Activated naive CD8-positive, alpha-beta T cell treated with anti-CD3 and anti-CD28 coated beads, Interleukin-2, amount 50 U/mL, for 24 hours (primary cell): ENCODE measurements at regions not wholly inside any gene's neighbourhood (a gene's known extent, or its start where the extent isn't known, plus 50 kb on each side); places are given as distances from the start of the nearest gene placed in this dataset.

Experiments
- ATAC-seq: fragments of 150-1000 bp; cut with Tn5 transposase; one replicate; pipeline ENCODE4 v1.10.0; 2021
- DNase-seq: peaks from one replicate; pipeline ENCODE4 v3.0.0; 2021
- H3K27ac Mint-ChIP-seq: one replicate; pipeline ENCODE4 v1.8.0; 2021; ENCODE audit warnings: mild to moderate bottlenecking, mixed read lengths
- H3K27me3 Mint-ChIP-seq: one replicate; pipeline ENCODE4 v1.8.0; 2021; ENCODE audit warnings: mixed read lengths
- H3K36me3 Mint-ChIP-seq: one replicate; pipeline ENCODE4 v1.8.0; 2021; ENCODE audit warnings: low read depth, mixed read lengths
- H3K4me1 Mint-ChIP-seq: one replicate; pipeline ENCODE4 v1.8.0; 2021; ENCODE audit warnings: mixed read lengths
- H3K4me3 Mint-ChIP-seq: one replicate; pipeline ENCODE4 v1.8.0; 2021; ENCODE audit warnings: mild to moderate bottlenecking, moderate library complexity, mixed read lengths
- H3K9me3 Mint-ChIP-seq: one replicate; pipeline ENCODE4 v1.8.0; 2021; ENCODE audit warnings: mixed read lengths

DNA sequence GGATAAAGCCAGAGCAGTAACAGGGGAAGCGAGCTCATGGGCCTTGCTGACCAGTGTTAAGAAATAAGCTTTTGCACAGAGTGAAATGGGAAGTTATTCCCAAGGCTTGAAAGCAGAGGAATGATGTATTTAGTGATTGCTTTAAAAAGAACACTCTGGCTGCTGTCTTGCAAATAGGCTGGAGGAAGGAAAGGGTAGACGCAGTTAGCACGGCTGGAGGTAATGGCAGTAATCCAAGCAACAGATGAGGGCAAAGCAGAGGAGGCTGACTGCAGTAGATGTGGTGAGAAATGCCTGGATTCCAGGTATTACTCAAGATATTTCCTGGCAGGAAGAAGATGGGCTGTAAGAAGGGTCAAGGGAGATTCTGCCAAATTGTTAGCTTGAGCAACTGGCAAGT is 1342.3 kb upstream of the AGA start:
- Mint-ChIP-seq H3K4me1 (no peaks in the 10 kb centered on the region), H3K9me3 (peaks cover 14% of the 10 kb centered on the region), H3K4me3 (no peak overlapping the region), H3K27me3 (no peaks in the 10 kb centered on the region), H3K27ac (no peak overlapping the region), H3K36me3 (no peaks in the 10 kb centered on the region)
- DNase-seq (no peak), ATAC-seq (no peak)

DNA sequence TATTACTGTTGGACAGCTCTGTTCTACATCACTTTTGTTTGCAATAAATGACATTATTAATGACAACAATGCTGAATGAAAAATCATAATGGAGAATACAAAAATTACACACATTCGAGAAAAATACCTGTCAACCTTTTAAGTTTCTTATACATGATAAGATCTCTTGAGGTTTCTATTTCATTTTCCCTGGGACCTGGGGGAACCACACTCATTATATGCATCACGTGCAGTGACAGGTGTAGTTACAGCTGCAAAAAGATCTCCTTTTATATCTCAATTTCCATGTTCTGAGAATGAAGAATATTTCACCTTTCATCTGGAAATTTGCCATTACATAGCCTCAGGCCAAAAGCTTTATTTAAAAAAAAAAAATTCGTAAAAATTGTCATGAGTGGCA is 1347.0 kb upstream of the AGA start:
- Mint-ChIP-seq H3K27ac (no peak overlapping the region), H3K27me3 (no peaks in the 10 kb centered on the region), H3K36me3 (no peaks in the 10 kb centered on the region), H3K4me1 (no peaks in the 10 kb centered on the region), H3K4me3 (no peak overlapping the region), H3K9me3 (peaks cover 11% of the 10 kb centered on the region)
- no peak for ATAC-seq
- no peak for DNase-seq

- DNase-seq (no peak), ATAC-seq (no peak)
- Mint-ChIP-seq H3K36me3 (no peaks in the 10 kb centered on the region), H3K27ac (no peak overlapping the region), H3K4me1 (no peaks in the 10 kb centered on the region), H3K4me3 (no peak overlapping the region), H3K9me3 (peaks cover 8% of the 10 kb centered on the region), H3K27me3 (no peaks in the 10 kb centered on the region)
Measured at GRCh38 chr4:178799204-178799603, 1357.0 kb upstream of the AGA start.

DNA sequence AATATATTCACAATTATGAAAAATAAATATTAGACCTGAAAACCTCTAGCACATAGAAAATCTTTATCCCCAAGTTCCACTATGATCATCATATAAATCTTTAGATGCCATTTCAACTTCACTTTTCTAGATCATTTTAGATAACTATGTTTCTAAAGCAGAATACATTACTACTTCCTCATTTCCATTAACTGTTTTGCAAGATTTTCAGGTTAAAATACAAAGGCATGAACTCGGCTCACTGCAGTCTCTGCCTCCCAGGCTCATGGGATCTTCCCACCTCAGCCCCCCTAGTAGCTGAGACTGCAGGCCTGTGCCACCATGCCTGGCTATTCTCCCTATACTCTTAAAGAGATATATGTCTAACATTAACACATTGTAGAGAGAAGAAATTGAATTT is 1365.9 kb upstream of the AGA start:
- no peaks in the 10 kb centered on the region for H3K4me1 Mint-ChIP-seq
- no peak overlapping the region for H3K4me3 Mint-ChIP-seq
- ATAC-seq (no peak), DNase-seq (no peak)
- H3K9me3 Mint-ChIP-seq, result peaks cover 7% of the 10 kb centered on the region
- no peaks in the 10 kb centered on the region for H3K36me3 Mint-ChIP-seq
- no peaks in the 10 kb centered on the region for H3K27me3 Mint-ChIP-seq
- H3K27ac Mint-ChIP-seq, result no peak overlapping the region

DNA sequence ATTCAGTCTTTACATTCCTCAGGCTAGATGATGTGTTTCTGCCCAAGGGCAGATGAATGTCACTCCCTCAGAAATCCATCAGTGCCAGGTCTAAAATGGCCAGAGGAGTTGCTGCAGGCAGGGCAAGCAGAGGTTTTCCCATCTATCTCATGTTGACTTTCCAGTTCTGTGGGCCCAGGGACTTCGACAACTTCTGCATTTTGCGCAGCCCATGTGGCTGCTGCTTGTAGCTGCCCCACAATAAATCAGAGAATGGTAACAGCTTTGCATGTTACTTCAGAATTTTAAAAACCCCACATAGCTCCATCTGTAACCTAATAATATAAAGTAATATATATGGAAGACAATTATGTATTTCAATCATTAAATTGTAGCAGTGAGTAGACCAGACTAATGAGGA is 1367.7 kb upstream of the AGA start:
- Mint-ChIP-seq H3K36me3 (no peaks in the 10 kb centered on the region), H3K4me3 (no peak overlapping the region), H3K27me3 (no peaks in the 10 kb centered on the region)

GRCh38 chr4:178811356-178811755 is 1369.1 kb upstream of the AGA start:
- Mint-ChIP-seq H3K27ac (no peak overlapping the region), H3K9me3 (peaks cover 6% of the 10 kb centered on the region), H3K36me3 (no peaks in the 10 kb centered on the region), H3K4me1 (no peaks in the 10 kb centered on the region), H3K27me3 (no peaks in the 10 kb centered on the region), H3K4me3 (no peak overlapping the region)
- ATAC-seq (no peak), DNase-seq (no peak)

More for the DNA sequence above, 1367.7 kb upstream of the AGA start:
- peaks cover 4% of the 10 kb centered on the region for H3K9me3 Mint-ChIP-seq
- no peak for DNase-seq
- no peak for ATAC-seq
- no peak overlapping the region for H3K27ac Mint-ChIP-seq
- H3K4me1 Mint-ChIP-seq, result no peaks in the 10 kb centered on the region

DNA sequence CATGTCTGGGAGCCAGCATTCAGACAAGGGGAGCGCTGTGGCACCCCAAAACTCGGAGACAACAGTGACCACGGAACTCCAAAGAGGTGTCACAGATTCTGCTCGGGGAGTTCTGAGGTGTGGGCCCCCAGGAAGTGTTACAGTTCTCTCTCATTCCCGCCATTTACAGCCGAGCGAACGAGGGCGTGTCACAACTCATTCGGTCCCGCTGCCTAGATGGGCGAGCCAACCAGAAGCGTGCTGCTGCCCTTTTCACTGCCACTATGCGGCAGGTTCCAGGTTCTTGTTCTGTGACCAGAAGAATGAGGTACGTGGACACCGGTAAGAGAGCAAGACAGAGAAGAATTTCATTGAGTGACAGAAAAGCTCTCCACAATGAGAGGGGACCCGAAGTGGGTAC is 1370.6 kb upstream of the AGA start:
- no peak overlapping the region for H3K27ac Mint-ChIP-seq

GRCh38 chr4:178814908-178815307 is 1372.7 kb upstream of the AGA start:
- no peak for DNase-seq
- peaks cover 6% of the 10 kb centered on the region for H3K9me3 Mint-ChIP-seq
- H3K27ac Mint-ChIP-seq, result no peak overlapping the region
- H3K4me3 Mint-ChIP-seq, result no peak overlapping the region
- H3K4me1 Mint-ChIP-seq, result no peaks in the 10 kb centered on the region
- H3K27me3 Mint-ChIP-seq, result no peaks in the 10 kb centered on the region
- no peak for ATAC-seq
- H3K36me3 Mint-ChIP-seq, result no peaks in the 10 kb centered on the region

More for the DNA sequence above, 1370.6 kb upstream of the AGA start:
- Mint-ChIP-seq H3K27me3 (no peaks in the 10 kb centered on the region), H3K4me3 (no peak overlapping the region), H3K9me3 (peaks cover 6% of the 10 kb centered on the region), H3K4me1 (no peaks in the 10 kb centered on the region), H3K36me3 (no peaks in the 10 kb centered on the region)
- DNase-seq (no peak), ATAC-seq (no peak)

- Mint-ChIP-seq H3K27ac (no peak overlapping the region), H3K4me1 (no peaks in the 10 kb centered on the region), H3K9me3 (peaks cover 13% of the 10 kb centered on the region), H3K4me3 (no peak overlapping the region), H3K27me3 (no peaks in the 10 kb centered on the region), H3K36me3 (no peaks in the 10 kb centered on the region)
- no peak for DNase-seq
- ATAC-seq, result no peak
Measured at GRCh38 chr4:178823673-178824295, 1381.5 kb upstream of the AGA start.

- Mint-ChIP-seq H3K36me3 (no peaks in the 10 kb centered on the region), H3K27me3 (no peaks in the 10 kb centered on the region), H3K27ac (no peak overlapping the region), H3K4me3 (no peak overlapping the region), H3K9me3 (peaks cover 9% of the 10 kb centered on the region), H3K4me1 (no peaks in the 10 kb centered on the region)
- ATAC-seq (no peak), DNase-seq (no peak)
Measured at GRCh38 chr4:178836865-178837264, 1394.6 kb upstream of the AGA start.

DNA sequence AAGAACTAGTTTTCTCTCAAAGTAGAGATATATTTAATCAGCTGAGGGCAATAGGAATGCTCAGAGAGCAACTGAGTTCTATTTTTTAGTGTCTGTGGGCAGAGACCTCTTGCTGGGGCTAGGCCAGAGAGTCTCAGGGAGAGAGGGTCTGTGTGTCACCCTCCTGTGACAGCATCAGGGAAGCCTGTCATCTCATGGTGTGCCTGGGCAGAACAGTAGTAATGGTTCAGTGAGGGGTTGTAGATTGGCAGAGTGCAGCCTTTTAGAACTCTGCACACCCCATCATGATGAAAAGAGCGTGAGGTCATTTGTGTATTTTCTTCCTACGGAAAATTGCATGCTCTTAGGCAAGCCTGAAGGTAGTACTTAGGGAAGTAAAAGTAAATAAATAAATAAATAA is 1396.5 kb upstream of the AGA start:
- no peak overlapping the region for H3K27ac Mint-ChIP-seq
- no peak for ATAC-seq

DNA sequence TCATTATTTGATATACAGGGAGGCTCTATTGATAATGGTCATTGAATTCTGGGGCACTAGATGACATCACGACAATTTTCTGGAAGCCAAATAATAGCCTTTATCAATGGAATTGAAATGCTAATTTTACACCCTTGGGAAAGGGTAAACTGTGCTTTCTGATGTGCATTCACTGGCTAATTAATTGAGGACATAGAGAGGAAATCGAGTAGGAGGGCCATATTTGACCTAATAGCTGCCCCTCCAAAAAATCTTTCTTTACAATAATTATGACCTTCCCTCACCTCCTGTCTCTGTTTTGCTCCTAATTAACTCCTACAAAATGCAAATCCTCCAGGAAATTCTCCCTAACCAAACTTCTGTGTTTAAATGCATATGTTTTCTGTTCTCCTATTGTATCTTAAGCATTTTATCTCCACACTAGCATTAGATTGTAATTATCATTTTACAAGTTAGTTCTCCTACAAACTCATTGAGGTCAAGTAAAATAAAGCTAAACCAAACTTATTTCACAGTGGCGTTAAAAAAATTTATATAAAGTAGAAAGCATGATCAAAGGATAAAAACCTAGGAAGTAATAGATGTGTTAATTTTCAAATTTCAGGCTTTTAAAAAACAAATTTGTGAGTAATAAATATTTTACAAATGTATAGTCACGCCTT is 1414.0 kb upstream of the AGA start:
- H3K9me3 Mint-ChIP-seq, result no peaks in the 10 kb centered on the region
- ATAC-seq (no peak), DNase-seq (no peak)
- no peaks in the 10 kb centered on the region for H3K4me1 Mint-ChIP-seq
- no peak overlapping the region for H3K4me3 Mint-ChIP-seq
- no peaks in the 10 kb centered on the region for H3K36me3 Mint-ChIP-seq
- H3K27me3 Mint-ChIP-seq, result no peaks in the 10 kb centered on the region
- H3K27ac Mint-ChIP-seq, result no peak overlapping the region

More for the DNA sequence above, 1396.5 kb upstream of the AGA start:
- peaks cover 12% of the 10 kb centered on the region for H3K9me3 Mint-ChIP-seq
- no peak for DNase-seq
- H3K36me3 Mint-ChIP-seq, result no peaks in the 10 kb centered on the region
- H3K4me1 Mint-ChIP-seq, result no peaks in the 10 kb centered on the region
- no peak overlapping the region for H3K4me3 Mint-ChIP-seq
- H3K27me3 Mint-ChIP-seq, result no peaks in the 10 kb centered on the region

DNA sequence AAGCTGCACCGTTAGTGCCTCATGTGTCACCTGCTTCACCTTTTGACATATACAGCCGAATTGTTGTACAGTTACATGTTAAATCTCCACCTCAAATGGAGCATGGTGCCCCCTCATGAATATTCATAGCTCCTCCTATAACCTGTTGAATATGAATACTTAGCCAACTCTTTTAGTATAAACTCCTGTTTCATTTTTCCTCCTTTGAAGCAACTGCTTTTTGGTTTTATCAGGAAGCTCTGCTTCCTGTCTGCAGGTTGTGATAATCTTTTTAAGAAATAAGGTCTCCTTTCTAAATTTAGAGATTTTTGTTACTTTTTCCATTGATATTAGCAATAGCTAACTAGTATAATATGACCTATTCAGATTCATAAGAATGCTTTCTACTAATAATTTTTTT is 1429.2 kb upstream of the AGA start:
- DNase-seq, result no peak
- H3K4me1 Mint-ChIP-seq, result no peaks in the 10 kb centered on the region
- H3K27me3 Mint-ChIP-seq, result no peaks in the 10 kb centered on the region
- no peaks in the 10 kb centered on the region for H3K9me3 Mint-ChIP-seq
- no peaks in the 10 kb centered on the region for H3K36me3 Mint-ChIP-seq
- H3K27ac Mint-ChIP-seq, result no peak overlapping the region
- ATAC-seq, result no peak
- no peak overlapping the region for H3K4me3 Mint-ChIP-seq

GRCh38 chr4:178881937-178882336 is 1439.7 kb upstream of the AGA start:
- Mint-ChIP-seq H3K4me1 (no peaks in the 10 kb centered on the region), H3K27ac (no peak overlapping the region), H3K27me3 (no peaks in the 10 kb centered on the region), H3K4me3 (no peak overlapping the region), H3K9me3 (peaks cover 6% of the 10 kb centered on the region), H3K36me3 (no peaks in the 10 kb centered on the region)
- DNase-seq (no peak), ATAC-seq (no peak)

DNA sequence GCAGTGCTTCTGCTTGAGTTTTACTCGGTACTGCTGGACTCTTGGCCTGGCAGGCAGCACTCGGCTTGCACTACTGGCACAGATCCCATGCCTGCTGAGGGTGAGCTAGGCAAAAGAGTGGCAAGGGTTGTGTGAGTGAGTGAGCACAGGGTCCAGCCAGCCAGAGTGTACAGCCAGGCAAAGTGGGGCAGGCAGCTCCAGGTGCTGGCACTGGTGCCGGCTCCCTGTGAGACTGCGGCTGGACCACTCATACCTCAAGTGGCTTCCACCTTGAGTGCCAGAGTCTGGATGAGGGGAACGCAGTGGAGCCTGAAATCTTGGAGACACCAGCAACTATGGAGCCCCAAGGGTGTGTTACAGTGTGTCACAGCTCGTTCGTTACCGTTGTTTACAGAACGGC is 1451.9 kb upstream of the AGA start:
- no peak overlapping the region for H3K4me3 Mint-ChIP-seq
- no peaks in the 10 kb centered on the region for H3K4me1 Mint-ChIP-seq
- H3K27ac Mint-ChIP-seq, result no peak overlapping the region
- H3K9me3 Mint-ChIP-seq, result peaks cover 3% of the 10 kb centered on the region
- no peaks in the 10 kb centered on the region for H3K36me3 Mint-ChIP-seq
- ATAC-seq (no peak), DNase-seq (no peak)
- H3K27me3 Mint-ChIP-seq, result no peaks in the 10 kb centered on the region

DNA sequence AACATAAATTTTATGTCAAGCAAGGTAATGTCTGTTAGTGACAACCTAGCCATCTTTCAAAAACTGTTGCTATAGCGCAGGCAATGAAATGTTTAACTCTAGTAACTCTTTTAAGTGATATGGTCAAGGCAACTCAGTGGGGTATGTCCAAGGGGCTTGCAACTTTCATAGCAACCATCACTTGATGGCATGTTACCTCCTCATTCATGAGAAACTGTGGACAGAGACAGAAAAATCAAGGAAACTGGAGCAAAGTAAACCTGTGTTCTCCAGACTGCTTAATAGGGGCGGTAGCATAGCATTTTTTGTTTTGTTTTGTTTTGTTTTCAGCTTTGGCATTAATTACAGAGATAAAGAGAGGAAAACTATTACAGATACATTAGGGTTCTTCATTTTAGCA is 1456.8 kb upstream of the AGA start:
- H3K36me3 Mint-ChIP-seq, result no peaks in the 10 kb centered on the region
- no peaks in the 10 kb centered on the region for H3K4me1 Mint-ChIP-seq
- DNase-seq, result no peak
- H3K9me3 Mint-ChIP-seq, result no peaks in the 10 kb centered on the region
- no peaks in the 10 kb centered on the region for H3K27me3 Mint-ChIP-seq
- no peak for ATAC-seq
- no peak overlapping the region for H3K27ac Mint-ChIP-seq
- H3K4me3 Mint-ChIP-seq, result no peak overlapping the region
